Breast epithelium (tissue), 4 donors: ENCODE measurements at regions not wholly inside any gene's neighbourhood (a gene's known extent, or its start where the extent isn't known, plus 50 kb on each side); places are given as distances from the start of the nearest gene placed in this dataset.

Experiments
- DNase-seq, 2 donors: peaks; one replicate each; pipeline ENCODE4 v3.0.0-alpha.2; 2019; ENCODE audit warnings: low spot score in 2 of 2
- H3K27ac ChIP-seq, 2 donors: fragments of 200-600 bp; sonication (generic) in 1 of 2; one replicate each; pipeline ENCODE4 v1.5.1; 2016 to 2019; ENCODE audit warnings: mild to moderate bottlenecking in 1 of 2
- H3K27me3 ChIP-seq, 2 donors: fragments of 200-600 bp; sonication (generic) in 1 of 2; one replicate each; pipeline versions ENCODE4 v1.5.1 to v1.6.0; 2017 to 2019; ENCODE audit warnings: control low read depth in 1 of 2, mild to moderate bottlenecking in 1 of 2
- H3K36me3 ChIP-seq: fragments of 200-600 bp; one replicate; pipeline ENCODE4 v1.5.1; 2019
- H3K4me1 ChIP-seq, 2 donors: fragments of 200-600 bp; sonication (generic); one replicate each; pipeline ENCODE4 v1.5.1; 2016 to 2019; ENCODE audit warnings: control low read depth in 1 of 2
- H3K4me3 ChIP-seq, 3 donors: fragments of 200-600 bp; sonication (generic); 1 replicate in 2 of 3; 2 replicates in 1 of 3; pipeline ENCODE4 v1.5.1; 2016 to 2019; ENCODE audit warnings: mild to moderate bottlenecking in 3 of 3, moderate library complexity in 2 of 3
- H3K9me3 ChIP-seq, 2 donors: fragments of 200-600 bp; sonication (generic) in 1 of 2; one replicate each; pipeline ENCODE4 v1.5.1; 2016 to 2019; ENCODE audit warnings: control low read depth in 1 of 2
- POLR2A ChIP-seq: fragments of 450-650 bp; IDR thresholded peaks from one replicate; pipeline ENCODE4 v1.6.1; 2016; ENCODE audit warnings: antibody characterized with exemption, mild to moderate bottlenecking, moderate library complexity
- POLR2AphosphoS5 ChIP-seq, 3 donors: sonication (generic); formaldehyde crosslinking; IDR thresholded peaks; one replicate each; pipeline ENCODE4 v1.6.1; 2017; ENCODE audit warnings: antibody characterized with exemption in 3 of 3
- intact Hi-C: fragments of 100-400 bp; cut with DNase I; formaldehyde crosslinking; loops from one replicate; pipeline ENCODE4 v1.15.1; 2023; ENCODE audit warnings: low total_unique reads
- TF ChIP-seq, protein P1 (sequence below), 3 donors: fragments of 450-650 bp; IDR thresholded peaks; one replicate each; pipeline ENCODE4 v1.5.1; 2016 to 2017; ENCODE audit warnings: antibody characterized with exemption in 3 of 3, mild to moderate bottlenecking in 3 of 3, moderate library complexity in 3 of 3

DNA sequence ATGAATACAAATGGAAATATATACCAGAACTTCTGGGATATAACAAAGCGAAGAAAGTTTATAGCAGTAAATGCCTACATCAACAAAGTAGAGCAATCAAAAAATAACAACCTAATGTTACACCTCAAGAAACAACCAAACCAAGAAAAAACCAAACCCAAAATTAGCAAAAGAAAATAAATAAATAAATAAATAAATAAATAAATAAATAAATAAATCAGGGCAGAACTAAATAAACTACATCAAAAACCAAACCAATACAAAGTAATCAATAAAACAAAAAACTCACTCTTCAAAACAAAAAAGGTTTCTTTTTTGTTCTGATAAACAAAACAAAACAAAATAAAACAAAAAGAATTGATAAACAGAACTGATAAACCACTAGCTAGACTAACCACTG is 88.4 kb upstream of the SPIN4 start:
- no peaks in the 10 kb centered on the region for H3K4me1 ChIP-seq
- no peaks in the 10 kb centered on the region for H3K36me3 ChIP-seq
- no peak for DNase-seq
- no peak overlapping the region for H3K27ac ChIP-seq
- peaks cover 0 to 21% of the 10 kb centered on the region in 2 donors for H3K9me3 ChIP-seq
- TF ChIP-seq POLR2A = no peak
- TF ChIP-seq, protein P1, sequence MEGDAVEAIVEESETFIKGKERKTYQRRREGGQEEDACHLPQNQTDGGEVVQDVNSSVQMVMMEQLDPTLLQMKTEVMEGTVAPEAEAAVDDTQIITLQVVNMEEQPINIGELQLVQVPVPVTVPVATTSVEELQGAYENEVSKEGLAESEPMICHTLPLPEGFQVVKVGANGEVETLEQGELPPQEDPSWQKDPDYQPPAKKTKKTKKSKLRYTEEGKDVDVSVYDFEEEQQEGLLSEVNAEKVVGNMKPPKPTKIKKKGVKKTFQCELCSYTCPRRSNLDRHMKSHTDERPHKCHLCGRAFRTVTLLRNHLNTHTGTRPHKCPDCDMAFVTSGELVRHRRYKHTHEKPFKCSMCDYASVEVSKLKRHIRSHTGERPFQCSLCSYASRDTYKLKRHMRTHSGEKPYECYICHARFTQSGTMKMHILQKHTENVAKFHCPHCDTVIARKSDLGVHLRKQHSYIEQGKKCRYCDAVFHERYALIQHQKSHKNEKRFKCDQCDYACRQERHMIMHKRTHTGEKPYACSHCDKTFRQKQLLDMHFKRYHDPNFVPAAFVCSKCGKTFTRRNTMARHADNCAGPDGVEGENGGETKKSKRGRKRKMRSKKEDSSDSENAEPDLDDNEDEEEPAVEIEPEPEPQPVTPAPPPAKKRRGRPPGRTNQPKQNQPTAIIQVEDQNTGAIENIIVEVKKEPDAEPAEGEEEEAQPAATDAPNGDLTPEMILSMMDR (IDR thresholded peaks at IDR 0.05) = no peak
- no peak for TF ChIP-seq POLR2AphosphoS5 (IDR thresholded peaks at IDR 0.05)
- no peaks in the 10 kb centered on the region for H3K27me3 ChIP-seq
- H3K4me3 ChIP-seq = no peak overlapping the region
- intact Hi-C loops = no loop called here

DNA sequence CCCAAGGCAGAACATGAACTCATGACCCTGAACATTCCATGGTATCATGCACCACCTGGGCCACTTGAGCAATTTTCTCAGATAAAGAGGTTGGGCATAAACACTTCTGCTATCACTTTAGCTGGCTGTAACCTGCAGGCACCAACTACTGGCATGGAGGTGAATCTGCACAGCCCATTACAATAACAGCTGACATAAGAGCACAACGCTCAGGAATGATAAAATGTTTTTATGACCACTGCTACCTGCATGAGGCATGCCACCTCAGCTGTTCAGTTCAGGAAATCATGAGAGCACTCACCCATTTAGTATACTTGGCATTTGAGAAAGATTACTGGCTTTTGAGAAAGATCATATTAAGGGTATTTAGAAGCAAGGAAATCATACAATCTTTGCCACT is 85.7 kb upstream of the SPIN4 start:
- H3K4me1 ChIP-seq = no peaks in the 10 kb centered on the region
- no peak for DNase-seq

DNA sequence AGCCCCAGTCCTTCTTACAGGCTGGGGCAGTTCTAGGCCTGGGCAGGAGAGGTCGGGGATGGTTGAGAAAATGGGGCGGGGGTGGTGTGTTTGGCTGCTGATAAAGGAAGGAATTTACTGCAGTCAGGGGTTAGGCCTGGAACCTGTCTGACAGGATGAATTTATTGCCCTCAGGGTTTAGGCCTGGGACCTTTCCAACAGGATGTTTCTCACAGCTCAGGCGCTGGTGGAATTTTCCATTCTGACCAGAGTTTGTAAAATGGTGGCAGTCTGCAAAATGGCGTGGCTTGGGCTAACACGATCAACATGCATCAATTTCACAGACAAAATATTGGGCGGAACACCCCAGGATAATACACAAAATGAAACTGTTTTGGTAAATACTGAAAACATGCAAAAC is 83.5 kb upstream of the SPIN4 start:
- Histone ChIP-seq H3K4me3 (peak overlapping the region in 2 of 3 donors; percentile 4 to 13), H3K9me3 (no peaks in the 10 kb centered on the region), H3K27me3 (peaks cover 0 to 6% of the 10 kb centered on the region in 2 donors), H3K4me1 (no peaks in the 10 kb centered on the region), H3K36me3 (no peaks in the 10 kb centered on the region), H3K27ac (peak overlapping the region; percentile 73 to 74)
- DNase-seq = peak; percentile 55 to 59
- TF ChIP-seq POLR2AphosphoS5 (IDR thresholded peaks at IDR 0.05) (peak in 1 of 3 donors; percentile 49), POLR2A (no peak)
- intact Hi-C loops = no loop called here

More for the DNA sequence above, 85.7 kb upstream of the SPIN4 start:
- no peak overlapping the region for H3K27ac ChIP-seq
- H3K9me3 ChIP-seq = peaks cover 0 to 9% of the 10 kb centered on the region in 2 donors
- no peaks in the 10 kb centered on the region for H3K36me3 ChIP-seq
- TF ChIP-seq POLR2A (no peak), POLR2AphosphoS5 (IDR thresholded peaks at IDR 0.05) (no peak)
- TF ChIP-seq, protein P1 (IDR thresholded peaks at IDR 0.05) = no peak
- no peak overlapping the region for H3K4me3 ChIP-seq
- H3K27me3 ChIP-seq = no peaks in the 10 kb centered on the region
- intact Hi-C loops = no loop called here

DNA sequence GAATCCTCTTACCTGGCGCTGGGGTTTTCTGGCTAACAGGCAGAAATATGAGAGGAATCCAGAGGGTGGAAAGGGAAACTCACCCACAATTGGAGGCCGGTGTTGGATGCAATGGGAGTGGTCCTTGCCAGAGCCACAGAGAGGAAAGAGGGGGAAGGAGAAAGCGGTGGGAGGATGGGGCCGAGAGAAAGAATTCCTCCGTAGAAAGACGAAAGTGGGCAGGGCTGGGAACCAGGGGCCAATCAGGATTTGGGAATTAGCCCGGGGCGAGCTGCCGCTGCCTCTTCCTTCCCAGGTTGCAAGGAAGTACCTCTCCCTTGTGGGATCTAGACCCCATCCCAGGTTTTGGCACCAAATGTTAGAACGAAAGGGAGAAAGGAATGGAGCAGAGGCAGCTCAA is 83.1 kb upstream of the SPIN4 start:
- Histone ChIP-seq H3K36me3 (no peaks in the 10 kb centered on the region), H3K27ac (peak overlapping the region; percentile 73 to 74), H3K4me1 (no peaks in the 10 kb centered on the region), H3K9me3 (no peaks in the 10 kb centered on the region), H3K4me3 (peak overlapping the region in 2 of 3 donors; percentile 4 to 13), H3K27me3 (peaks cover 0 to 6% of the 10 kb centered on the region in 2 donors)
- no peak for TF ChIP-seq POLR2AphosphoS5 (IDR thresholded peaks at IDR 0.05)
- TF ChIP-seq, protein P1 (IDR thresholded peaks at IDR 0.05) = no peak
- TF ChIP-seq POLR2A = no peak
- intact Hi-C loops = no loop called here
- DNase-seq = no peak

DNA sequence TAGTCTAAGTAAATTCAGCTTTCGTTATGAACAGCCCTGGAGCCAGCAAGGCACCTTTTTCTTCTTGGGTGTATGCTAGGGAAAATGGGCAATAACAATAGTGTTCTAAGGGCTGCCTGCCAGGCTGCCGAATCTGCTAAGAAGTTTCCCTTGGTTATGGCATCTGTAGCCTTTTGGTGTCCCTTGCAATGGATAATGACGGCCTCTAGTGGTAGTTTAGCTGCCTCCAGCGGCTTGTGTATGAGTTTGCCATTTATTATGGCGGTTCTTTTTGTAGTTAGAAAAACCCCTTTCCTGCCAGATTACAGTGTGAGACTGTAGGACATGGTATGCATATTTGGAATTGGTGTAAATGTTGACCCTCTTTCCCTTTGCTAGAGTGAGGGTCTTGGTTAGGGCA is 78.9 kb upstream of the SPIN4 start:
- no peak overlapping the region for H3K27ac ChIP-seq
- no peak for TF ChIP-seq POLR2A
- TF ChIP-seq, protein P1 (IDR thresholded peaks at IDR 0.05) = no peak
- TF ChIP-seq POLR2AphosphoS5 (IDR thresholded peaks at IDR 0.05) = no peak
- no peak for DNase-seq
- H3K36me3 ChIP-seq = no peaks in the 10 kb centered on the region
- intact Hi-C loops = no loop called here
- no peaks in the 10 kb centered on the region for H3K9me3 ChIP-seq
- peaks cover 0 to 19% of the 10 kb centered on the region in 2 donors for H3K27me3 ChIP-seq
- H3K4me1 ChIP-seq = no peaks in the 10 kb centered on the region
- H3K4me3 ChIP-seq = no peak overlapping the region

DNA sequence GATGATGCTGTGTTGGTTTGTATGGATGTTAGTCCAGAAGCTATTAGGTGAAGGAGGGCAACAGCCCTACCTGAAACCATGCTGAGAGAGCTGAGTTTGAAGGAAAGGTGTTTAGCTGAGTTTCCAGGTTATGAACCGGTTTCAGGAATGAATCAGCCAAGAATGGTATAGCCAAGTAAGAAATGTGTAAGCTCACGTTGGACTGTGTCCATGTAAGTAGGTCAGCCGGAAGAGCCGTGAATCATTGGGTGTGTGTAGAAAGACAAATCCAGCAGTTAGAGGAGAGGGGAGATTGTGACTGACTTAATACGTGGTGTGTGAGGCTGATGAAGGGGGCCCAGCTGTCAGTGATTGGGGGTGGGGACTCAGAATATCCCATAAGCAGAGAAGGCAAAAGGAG is 77.2 kb upstream of the SPIN4 start:
- Histone ChIP-seq H3K27ac (no peak overlapping the region), H3K4me1 (no peaks in the 10 kb centered on the region), H3K9me3 (no peaks in the 10 kb centered on the region), H3K27me3 (peaks cover 0 to 25% of the 10 kb centered on the region in 2 donors), H3K36me3 (no peaks in the 10 kb centered on the region), H3K4me3 (no peak overlapping the region)
- no peak for DNase-seq
- intact Hi-C loops = no loop called here
- TF ChIP-seq POLR2A = no peak
- TF ChIP-seq POLR2AphosphoS5 (IDR thresholded peaks at IDR 0.05) = no peak
- TF ChIP-seq, protein P1 (IDR thresholded peaks at IDR 0.05) = no peak
